Trophoblast cell (in vitro differentiated cells and primary cell): ENCODE measurements at regions not wholly inside any gene's neighbourhood (a gene's known extent, or its start where the extent isn't known, plus 50 kb on each side); places are given as distances from the start of the nearest gene placed in this dataset.

Source experiments
- DNase-seq, 2 donors: peaks; one replicate each; pipeline ENCODE4 v3.0.0-alpha.2; 2016
- H2AFZ ChIP-seq: 2 replicates; pipeline ENCODE4 v1.6.1; 2013; ENCODE audit warnings: low read length, moderate library complexity, mild to moderate bottlenecking; ENCODE audit not compliant: insufficient read depth, poor library complexity
- H2AK5ac ChIP-seq: 2 replicates; pipeline ENCODE4 v1.6.1; 2013; ENCODE audit warnings: mild to moderate bottlenecking, low read length
- H2BK120ac ChIP-seq: 2 replicates; pipeline ENCODE4 v1.6.1; 2013; ENCODE audit warnings: low read length, mild to moderate bottlenecking, moderate library complexity; ENCODE audit not compliant: insufficient read depth, poor library complexity
- H2BK12ac ChIP-seq: 2 replicates; pipeline ENCODE4 v1.6.1; 2013; ENCODE audit warnings: mild to moderate bottlenecking, low read length, moderate library complexity
- H2BK5ac ChIP-seq: 2 replicates; pipeline ENCODE4 v1.6.1; 2013; ENCODE audit warnings: low read length, low read depth, moderate library complexity, mild to moderate bottlenecking; ENCODE audit not compliant: poor library complexity
- H3K14ac ChIP-seq: 2 replicates; pipeline ENCODE4 v1.6.1; 2013; ENCODE audit warnings: mild to moderate bottlenecking, low read length
- H3K18ac ChIP-seq: 2 replicates; pipeline ENCODE4 v1.6.1; 2013; ENCODE audit warnings: mild to moderate bottlenecking, low read length
- H3K23ac ChIP-seq: 2 replicates; pipeline ENCODE4 v1.6.1; 2013; ENCODE audit warnings: low read length
- H3K27ac ChIP-seq: 2 replicates; pipeline ENCODE4 v1.5.1; 2013; ENCODE audit warnings: low read depth, mild to moderate bottlenecking, inconsistent platforms, low read length, moderate library complexity
- H3K27me3 ChIP-seq: 2 replicates; pipeline ENCODE4 v1.6.1; 2013; ENCODE audit warnings: inconsistent platforms, mild to moderate bottlenecking, low read length, moderate library complexity; ENCODE audit not compliant: insufficient read depth
- H3K36me3 ChIP-seq, 2 experiments: 1 replicate in 1 of 2; 2 replicates in 1 of 2; pipeline ENCODE4 v1.6.1; 2013; ENCODE audit warnings: low read length in 2 of 2, mild to moderate bottlenecking in 2 of 2, moderate library complexity in 1 of 2; ENCODE audit not compliant: insufficient read depth in 2 of 2, control insufficient read depth in 1 of 2
- H3K4ac ChIP-seq: 2 replicates; pipeline ENCODE4 v1.6.1; 2013; ENCODE audit warnings: low read depth, mild to moderate bottlenecking, low read length, moderate library complexity
- H3K4me1 ChIP-seq, 2 experiments: 1 replicate in 1 of 2; 2 replicates in 1 of 2; pipeline ENCODE4 v1.6.1; 2013; ENCODE audit warnings: low read length in 2 of 2, mild to moderate bottlenecking in 2 of 2, moderate library complexity in 1 of 2; ENCODE audit not compliant: insufficient read depth in 2 of 2, control insufficient read depth in 1 of 2
- H3K4me2 ChIP-seq: 2 replicates; pipeline ENCODE4 v1.6.1; 2013; ENCODE audit warnings: inconsistent platforms, mild to moderate bottlenecking, low read length, moderate library complexity
- H3K4me3 ChIP-seq: 2 replicates; pipeline ENCODE4 v1.5.1; 2013; ENCODE audit warnings: mild to moderate bottlenecking, low read depth, low read length, inconsistent platforms
- H3K79me1 ChIP-seq: one replicate; pipeline ENCODE4 v1.6.1; 2013; ENCODE audit warnings: low read length
- H3K79me2 ChIP-seq: 2 replicates; pipeline ENCODE4 v1.6.1; 2013; ENCODE audit warnings: low read length, mild to moderate bottlenecking; ENCODE audit not compliant: control insufficient read depth, insufficient read depth, poor library complexity
- H3K9ac ChIP-seq: 2 replicates; pipeline ENCODE4 v1.6.1; 2013; ENCODE audit warnings: mild to moderate bottlenecking, low read length
- H3K9me3 ChIP-seq: 2 replicates; pipeline ENCODE4 v1.6.1; 2013; ENCODE audit warnings: low read depth, mild to moderate bottlenecking, control low read depth, inconsistent platforms, low read length; ENCODE audit not compliant: insufficient read depth
- H4K12ac ChIP-seq: 2 replicates; pipeline ENCODE4 v1.6.1; 2013; ENCODE audit warnings: low read depth, mild to moderate bottlenecking, low read length, moderate library complexity
- H4K8ac ChIP-seq: 2 replicates; pipeline ENCODE4 v1.6.1; 2013; ENCODE audit warnings: low read depth, mild to moderate bottlenecking, low read length, moderate library complexity
- H4K91ac ChIP-seq: one replicate; pipeline ENCODE4 v1.6.1; 2013; ENCODE audit warnings: low read depth, mild to moderate bottlenecking, low read length, moderate library complexity
- WGBS: extraction: QIAGEN DNeasy Blood & Tissue Kit; methylation state at CpG from one replicate; pipeline ENCODE4 v1.1.7; 2013; ENCODE audit warnings: missing lambda C conversion rate; ENCODE audit not compliant: insufficient read length, insufficient coverage; ENCODE audit errors: extremely low coverage; 5-methylcytosine and 5-hydroxymethylcytosine counted together

DNA sequence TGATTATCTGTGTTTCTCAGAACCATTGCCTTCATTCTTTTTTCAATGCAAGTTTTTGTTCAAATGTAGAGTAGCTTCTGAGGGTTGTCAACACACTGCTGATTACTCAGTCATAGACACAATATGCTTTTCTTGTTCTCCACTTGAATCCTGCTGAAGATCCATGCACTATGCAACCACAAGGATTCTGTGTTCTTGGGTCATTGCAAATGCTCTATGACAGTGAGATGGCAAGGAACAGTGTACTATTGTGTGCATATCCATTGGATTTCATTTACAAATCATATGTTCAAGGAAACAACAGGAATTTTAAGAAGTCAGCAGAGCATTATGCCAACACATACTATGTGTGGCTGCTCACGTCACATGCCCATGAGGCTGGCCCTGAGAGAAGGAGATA lies 1590.2 kb downstream of the EFNA5 start:
- Histone ChIP-seq H3K79me1 (no peaks in the 10 kb centered on the region), H3K4me1 (no peaks in the 10 kb centered on the region), H3K27ac (no peak overlapping the region), H3K18ac (no peak overlapping the region), H2BK12ac (no peak overlapping the region), H3K4me3 (no peak overlapping the region), H3K27me3 (no peaks in the 10 kb centered on the region), H4K91ac (no peak overlapping the region), H2BK120ac (no peak overlapping the region), H3K9ac (no peak overlapping the region), H2AFZ (no peak overlapping the region), H2AK5ac (no peak overlapping the region), H3K79me2 (no peaks in the 10 kb centered on the region), H4K8ac (no peak overlapping the region), H3K36me3 (no peaks in the 10 kb centered on the region), H2BK5ac (no peak overlapping the region), H3K14ac (no peak overlapping the region), H3K23ac (no peak overlapping the region), H3K4ac (no peak overlapping the region), H3K4me2 (no peak overlapping the region), H3K9me3 (no peaks in the 10 kb centered on the region), H4K12ac (no peak overlapping the region)
- no CpG with 5 or more reads among the region's 1 CpG for WGBS
- no peak for DNase-seq

DNA sequence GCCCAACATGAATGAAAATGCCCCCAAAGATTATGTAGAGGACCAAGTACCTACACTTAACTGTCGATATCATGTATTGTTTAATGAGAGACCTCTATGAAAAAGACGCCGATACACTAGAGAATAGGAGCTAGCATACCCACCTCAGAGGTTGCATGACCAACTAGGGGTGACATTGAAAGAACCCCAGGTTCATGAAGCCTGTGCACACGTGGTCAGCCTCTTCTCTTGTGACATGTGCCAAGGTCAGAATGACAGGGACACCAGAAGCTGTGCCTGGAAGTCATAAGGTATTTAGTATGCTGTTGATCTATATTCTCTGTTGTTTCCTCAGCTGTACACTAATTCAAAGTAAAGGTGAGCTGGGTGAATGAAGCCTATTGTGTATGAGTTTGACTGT lies 1594.1 kb downstream of the EFNA5 start:
- no peak overlapping the region for H3K14ac ChIP-seq
- H3K36me3 ChIP-seq: no peaks in the 10 kb centered on the region
- no peak overlapping the region for H4K12ac ChIP-seq
- no peak overlapping the region for H3K4me2 ChIP-seq
- H2BK12ac ChIP-seq: no peak overlapping the region
- no peak overlapping the region for H3K4me3 ChIP-seq
- H3K18ac ChIP-seq: no peak overlapping the region
- H3K23ac ChIP-seq: no peak overlapping the region
- H3K79me1 ChIP-seq: no peaks in the 10 kb centered on the region
- no peak overlapping the region for H4K8ac ChIP-seq
- no peak overlapping the region for H2BK5ac ChIP-seq
- no peak for DNase-seq
- no peak overlapping the region for H3K27ac ChIP-seq
- no peak overlapping the region for H3K9ac ChIP-seq
- WGBS: no CpG with 5 or more reads among the region's 4 CpGs
- H2BK120ac ChIP-seq: no peak overlapping the region
- no peaks in the 10 kb centered on the region for H3K9me3 ChIP-seq
- no peaks in the 10 kb centered on the region for H3K79me2 ChIP-seq
- no peaks in the 10 kb centered on the region for H3K27me3 ChIP-seq
- H2AK5ac ChIP-seq: no peak overlapping the region
- H4K91ac ChIP-seq: no peak overlapping the region
- no peak overlapping the region for H2AFZ ChIP-seq
- no peaks in the 10 kb centered on the region for H3K4me1 ChIP-seq
- no peak overlapping the region for H3K4ac ChIP-seq

DNA sequence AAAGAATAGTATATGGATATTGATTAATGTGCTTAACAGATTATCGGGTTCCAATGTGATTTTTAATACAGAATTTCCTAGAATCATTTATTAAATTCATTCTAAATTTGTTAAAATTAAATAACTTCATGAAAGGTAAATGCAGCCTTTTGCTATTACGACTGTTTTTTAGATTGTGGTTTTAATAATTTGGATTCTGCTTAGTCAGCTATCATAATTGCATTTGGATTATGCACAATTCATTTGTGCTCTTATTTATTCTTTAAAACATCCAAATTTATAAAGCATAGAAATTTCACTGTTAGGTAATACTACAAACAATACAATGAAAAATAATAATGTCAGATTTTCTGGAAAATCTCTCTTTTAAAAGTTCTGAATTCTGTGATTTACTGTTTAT lies 1598.5 kb downstream of the EFNA5 start:
- no CpG with 5 or more reads among the region's 2 CpGs for WGBS
- H4K8ac ChIP-seq: no peak overlapping the region
- H3K9me3 ChIP-seq: no peaks in the 10 kb centered on the region
- no peaks in the 10 kb centered on the region for H3K36me3 ChIP-seq
- H3K9ac ChIP-seq: no peak overlapping the region
- no peak overlapping the region for H3K14ac ChIP-seq
- H4K12ac ChIP-seq: no peak overlapping the region
- no peak overlapping the region for H3K23ac ChIP-seq
- H2BK12ac ChIP-seq: no peak overlapping the region
- DNase-seq: no peak
- H2AFZ ChIP-seq: no peak overlapping the region
- no peaks in the 10 kb centered on the region for H3K79me2 ChIP-seq
- H3K4me2 ChIP-seq: no peak overlapping the region
- H3K18ac ChIP-seq: no peak overlapping the region
- H3K4ac ChIP-seq: no peak overlapping the region
- H3K4me3 ChIP-seq: no peak overlapping the region
- H2AK5ac ChIP-seq: no peak overlapping the region
- H2BK5ac ChIP-seq: no peak overlapping the region
- H3K4me1 ChIP-seq: no peaks in the 10 kb centered on the region
- H3K27ac ChIP-seq: no peak overlapping the region
- H3K27me3 ChIP-seq: no peaks in the 10 kb centered on the region
- no peaks in the 10 kb centered on the region for H3K79me1 ChIP-seq
- no peak overlapping the region for H2BK120ac ChIP-seq
- H4K91ac ChIP-seq: no peak overlapping the region

DNA sequence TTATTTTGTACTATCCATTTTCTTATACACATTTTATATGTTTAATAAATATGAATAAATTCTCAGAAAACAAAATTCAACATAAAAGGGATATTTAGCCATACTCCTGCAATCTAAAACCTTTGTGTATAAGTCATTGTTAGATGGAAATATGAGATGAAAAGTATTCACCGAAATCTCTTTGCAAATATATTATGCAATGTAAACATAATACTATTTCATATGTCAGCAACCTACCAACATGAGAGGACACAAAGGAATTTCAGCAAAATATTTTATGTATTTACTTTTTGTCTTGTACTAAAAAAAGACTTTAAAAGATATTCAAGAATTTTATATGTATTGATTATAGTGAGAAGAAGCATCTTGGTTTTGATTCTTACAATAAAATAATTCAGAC lies 1623.4 kb downstream of the EFNA5 start:
- H3K36me3 ChIP-seq: no peaks in the 10 kb centered on the region

More for the DNA sequence above, 1623.4 kb downstream of the EFNA5 start:
- no peak overlapping the region for H3K4me3 ChIP-seq
- no peak overlapping the region for H4K91ac ChIP-seq
- H3K4ac ChIP-seq: no peak overlapping the region
- no peaks in the 10 kb centered on the region for H3K4me1 ChIP-seq
- H4K8ac ChIP-seq: no peak overlapping the region
- DNase-seq: no peak
- H4K12ac ChIP-seq: no peak overlapping the region
- H3K23ac ChIP-seq: no peak overlapping the region
- no peak overlapping the region for H2AFZ ChIP-seq
- no peak overlapping the region for H3K18ac ChIP-seq
- H2BK12ac ChIP-seq: no peak overlapping the region
- no peak overlapping the region for H2BK5ac ChIP-seq
- H3K9me3 ChIP-seq: no peaks in the 10 kb centered on the region
- no peak overlapping the region for H3K4me2 ChIP-seq
- no peak overlapping the region for H2AK5ac ChIP-seq
- H3K79me1 ChIP-seq: no peaks in the 10 kb centered on the region
- no peaks in the 10 kb centered on the region for H3K27me3 ChIP-seq
- H3K14ac ChIP-seq: no peak overlapping the region
- no peak overlapping the region for H3K9ac ChIP-seq
- WGBS: no CpG with 5 or more reads among the region's 1 CpG
- H3K79me2 ChIP-seq: no peaks in the 10 kb centered on the region
- no peak overlapping the region for H2BK120ac ChIP-seq
- no peak overlapping the region for H3K27ac ChIP-seq
